ENCODE measurements at regions not wholly inside any gene's neighbourhood (a gene's known extent, or its start where the extent isn't known, plus 50 kb on each side); places are given as distances from the start of the nearest gene placed in this dataset.
"Not testable (repeated sequence)": the region's sequence is repeated elsewhere in the genome, so short reads cannot be mapped to it uniquely, and the experiment has no call there.

- DNase-seq, result no peak
Observed at GRCh38 chr4:84218031-84218430, 281.1 kb downstream of the NKX6-1 start.

- DNase-seq, result no peak
Observed at GRCh38 chr4:84215217-84215616, 283.9 kb downstream of the NKX6-1 start.

- not testable (repeated sequence) for DNase-seq
Observed at GRCh38 chr4:84206226-84206625, 292.9 kb downstream of the NKX6-1 start.

GRCh38 chr4:84189144-84189543, 309.9 kb downstream of the NKX6-1 start:
- no peak for DNase-seq

- DNase-seq, result no peak
Observed at GRCh38 chr4:84179409-84179808, 319.7 kb downstream of the NKX6-1 start.

GRCh38 chr4:84177831-84178542, 321.1 kb downstream of the NKX6-1 start:
- no peak for DNase-seq

- no peak for DNase-seq
Observed at GRCh38 chr4:84176016-84176415, 323.1 kb downstream of the NKX6-1 start.

GRCh38 chr4:84171871-84172270, 327.2 kb downstream of the NKX6-1 start:
- DNase-seq, result no peak

- DNase-seq, result no peak
Observed at GRCh38 chr4:84167564-84167963, 331.5 kb downstream of the NKX6-1 start.

GRCh38 chr4:84167093-84167492, 332.0 kb downstream of the NKX6-1 start:
- no peak for DNase-seq

GRCh38 chr4:84166486-84166885, 332.6 kb downstream of the NKX6-1 start:
- DNase-seq, result no peak

GRCh38 chr4:84164201-84164600, 334.9 kb downstream of the NKX6-1 start:
- DNase-seq, result no peak

- no peak for DNase-seq
Observed at GRCh38 chr4:84159762-84160161, 339.3 kb downstream of the NKX6-1 start.

GRCh38 chr4:84158670-84159069, 340.4 kb downstream of the NKX6-1 start:
- no peak for DNase-seq

GRCh38 chr4:84151574-84151973, 347.5 kb downstream of the NKX6-1 start:
- DNase-seq, result no peak

GRCh38 chr4:84150177-84150576, 348.9 kb downstream of the NKX6-1 start:
- no peak for DNase-seq

- no peak for DNase-seq
Observed at GRCh38 chr4:84147831-84148230, 351.3 kb downstream of the NKX6-1 start.

GRCh38 chr4:84146300-84146959, 352.7 kb downstream of the NKX6-1 start:
- DNase-seq, result no peak

GRCh38 chr4:84145176-84145575, 353.9 kb downstream of the NKX6-1 start:
- DNase-seq, result no peak

GRCh38 chr4:84126911-84127310, 372.2 kb downstream of the NKX6-1 start:
- not testable (repeated sequence) for DNase-seq

GRCh38 chr4:84126061-84126787, 372.9 kb downstream of the NKX6-1 start:
- no peak for DNase-seq

GRCh38 chr4:84110040-84110439, 389.1 kb downstream of the NKX6-1 start:
- no peak for DNase-seq

- not testable (repeated sequence) for DNase-seq
Observed at GRCh38 chr4:84101653-84102625, 397.2 kb downstream of the NKX6-1 start.

Measured in MV-4-11 (cell line).